WERI-Rb-1 (cell line): ENCODE measurements at regions not wholly inside any gene's neighbourhood (a gene's known extent, or its start where the extent isn't known, plus 50 kb on each side); places are given as distances from the start of the nearest gene placed in this dataset.

Experiments
- DNase-seq: peaks from one replicate; pipeline ENCODE4 v3.0.0-alpha.2; 2020
- H3K27ac ChIP-seq: fragments of 250-450 bp; sonication (Bioruptor Pico); 2 replicates; pipeline ENCODE4 v1.5.1; 2020; ENCODE audit warnings: mild to moderate bottlenecking, moderate library complexity
- H3K27me3 ChIP-seq: fragments of 250-450 bp; sonication (Bioruptor Pico); 2 replicates; pipeline ENCODE4 v1.5.1; 2021; ENCODE audit warnings: mild to moderate bottlenecking, low read depth, moderate library complexity; ENCODE audit not compliant: insufficient read depth, severe bottlenecking
- H3K36me3 ChIP-seq: fragments of 250-450 bp; sonication (Bioruptor Pico); 2 replicates; pipeline ENCODE4 v1.5.1; 2020; ENCODE audit warnings: mild to moderate bottlenecking, moderate library complexity
- H3K4me3 ChIP-seq: 2 replicates; pipeline ENCODE4 v1.5.1; 2011; ENCODE audit warnings: low read depth, mild to moderate bottlenecking, control low read depth, low read length
- H3K9me3 ChIP-seq: fragments of 250-450 bp; sonication (Bioruptor Pico); 2 replicates; pipeline ENCODE4 v1.5.1; 2021; ENCODE audit warnings: mild to moderate bottlenecking, moderate library complexity; ENCODE audit not compliant: severe bottlenecking
- CTCF ChIP-seq: IDR thresholded peaks from 2 replicates; pipeline ENCODE4 v1.5.1; 2011; ENCODE audit warnings: low read depth, mild to moderate bottlenecking, control low read depth, inconsistent platforms, low read length

GRCh38 chr17:70258465-70258864 is 89.1 kb downstream of the KCNJ2 start:
- no peak for DNase-seq
- no peak for TF ChIP-seq CTCF
- Histone ChIP-seq H3K27me3 (no peaks in the 10 kb centered on the region), H3K27ac (no peak overlapping the region), H3K9me3 (no peaks in the 10 kb centered on the region), H3K4me3 (no peak overlapping the region), H3K36me3 (no peaks in the 10 kb centered on the region)

GRCh38 chr17:70259400-70259799 is 90.1 kb downstream of the KCNJ2 start:
- TF ChIP-seq CTCF, result no peak

GRCh38 chr17:70261170-70261569 is 91.8 kb downstream of the KCNJ2 start:
- Histone ChIP-seq H3K9me3 (no peaks in the 10 kb centered on the region), H3K27me3 (no peaks in the 10 kb centered on the region), H3K27ac (no peak overlapping the region), H3K4me3 (no peak overlapping the region), H3K36me3 (no peaks in the 10 kb centered on the region)
- DNase-seq, result no peak
- TF ChIP-seq CTCF, result no peak

More at GRCh38 chr17:70259400-70259799, 90.1 kb downstream of the KCNJ2 start:
- Histone ChIP-seq H3K36me3 (no peaks in the 10 kb centered on the region), H3K27ac (no peak overlapping the region), H3K9me3 (no peaks in the 10 kb centered on the region), H3K27me3 (no peaks in the 10 kb centered on the region), H3K4me3 (no peak overlapping the region)
- DNase-seq, result no peak

GRCh38 chr17:70265471-70265870 is 96.1 kb downstream of the KCNJ2 start:
- no peaks in the 10 kb centered on the region for H3K9me3 ChIP-seq
- no peaks in the 10 kb centered on the region for H3K36me3 ChIP-seq
- TF ChIP-seq CTCF, result no peak
- no peak overlapping the region for H3K27ac ChIP-seq
- H3K27me3 ChIP-seq, result no peaks in the 10 kb centered on the region
- no peak for DNase-seq
- no peak overlapping the region for H3K4me3 ChIP-seq

GRCh38 chr17:70266394-70266793 is 97.1 kb downstream of the KCNJ2 start:
- Histone ChIP-seq H3K36me3 (no peaks in the 10 kb centered on the region), H3K27me3 (no peaks in the 10 kb centered on the region), H3K4me3 (no peak overlapping the region), H3K9me3 (no peaks in the 10 kb centered on the region), H3K27ac (no peak overlapping the region)
- TF ChIP-seq CTCF, result no peak
- no peak for DNase-seq

GRCh38 chr17:70268383-70268782 is 99.1 kb downstream of the KCNJ2 start:
- Histone ChIP-seq H3K27me3 (no peaks in the 10 kb centered on the region), H3K27ac (no peak overlapping the region), H3K4me3 (no peak overlapping the region), H3K36me3 (no peaks in the 10 kb centered on the region), H3K9me3 (no peaks in the 10 kb centered on the region)
- TF ChIP-seq CTCF, result no peak
- no peak for DNase-seq
